ENCODE measurements at regions not wholly inside any gene's neighbourhood (a gene's known extent, or its start where the extent isn't known, plus 50 kb on each side); places are given as distances from the start of the nearest gene placed in this dataset.
"Not testable (repeated sequence)": the region's sequence is repeated elsewhere in the genome, so short reads cannot be mapped to it uniquely, and the experiment has no call there.

DNA sequence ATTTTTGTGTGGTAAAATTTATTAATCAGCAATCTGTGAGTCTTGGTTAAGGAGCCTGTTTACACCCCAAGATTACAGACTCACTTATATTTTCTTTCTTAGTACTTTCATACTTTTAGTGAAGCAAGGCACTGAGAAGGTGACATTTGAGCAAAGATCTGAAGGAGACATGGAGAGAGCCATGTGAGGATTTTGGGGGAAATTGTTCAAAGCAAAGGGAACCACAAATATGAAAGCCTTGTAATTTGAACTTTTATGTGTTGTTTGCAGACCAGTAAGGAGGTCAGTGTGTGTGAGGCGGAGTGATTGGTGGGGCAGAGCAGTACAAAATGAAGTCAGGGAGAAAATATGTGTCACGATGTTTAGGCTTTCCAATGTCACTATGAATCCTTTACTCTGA lies 140.7 kb upstream of the KLF12 start:
- Histone ChIP-seq H3K27me3 (ENCODE audit: control insufficient read depth, insufficient read depth, low read length) (no peaks in the 10 kb centered on the region), H3K36me3 (ENCODE audit: control insufficient read depth, insufficient read depth, low read length) (no peaks in the 10 kb centered on the region), H3K9me3 (ENCODE audit: control insufficient read depth, insufficient read depth, low read length) (no peaks in the 10 kb centered on the region), H3K27ac (ENCODE audit: low read length) (no peak overlapping the region), H3K4me3 (ENCODE audit: low read length) (no peak overlapping the region), H3K4me1 (ENCODE audit: control insufficient read depth, insufficient read depth, low read length) (no peaks in the 10 kb centered on the region)
- DNase-seq (ENCODE audit: low read depth, low spot score), result no peak
- whole genome bisulfite sequencing (ENCODE audit: insufficient coverage, insufficient read length), result no CpG with 5 or more reads among the region's 2 CpGs

DNA sequence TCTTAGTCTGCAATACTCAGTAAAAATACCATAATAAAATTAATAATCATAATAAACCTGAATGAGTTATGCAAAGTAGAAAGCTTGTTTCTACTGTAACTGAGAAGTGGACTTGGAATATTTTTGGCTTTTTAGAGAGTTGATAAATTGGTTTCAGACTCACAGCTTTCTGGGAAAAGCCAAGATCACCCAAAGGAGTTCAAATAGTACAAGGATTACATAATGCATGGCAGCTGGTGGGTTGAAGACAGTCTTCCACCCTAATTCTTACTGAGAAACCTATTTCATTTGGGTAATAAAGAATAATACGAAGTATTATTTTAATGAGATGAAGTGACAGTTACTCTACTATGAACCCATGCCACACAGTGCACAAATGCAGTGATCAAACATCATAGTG lies 139.4 kb upstream of the KLF12 start:
- no peaks in the 10 kb centered on the region for H3K27me3 ChIP-seq (ENCODE audit: control insufficient read depth, insufficient read depth, low read length)
- no peak for DNase-seq (ENCODE audit: low read depth, low spot score)
- no peak overlapping the region for H3K27ac ChIP-seq (ENCODE audit: low read length)
- WGBS (ENCODE audit: insufficient coverage, insufficient read length), result no CpG with 5 or more reads among the region's 1 CpG
- H3K4me3 ChIP-seq (ENCODE audit: low read length), result no peak overlapping the region
- no peaks in the 10 kb centered on the region for H3K36me3 ChIP-seq (ENCODE audit: control insufficient read depth, insufficient read depth, low read length)
- H3K9me3 ChIP-seq (ENCODE audit: control insufficient read depth, insufficient read depth, low read length), result no peaks in the 10 kb centered on the region
- no peaks in the 10 kb centered on the region for H3K4me1 ChIP-seq (ENCODE audit: control insufficient read depth, insufficient read depth, low read length)

DNA sequence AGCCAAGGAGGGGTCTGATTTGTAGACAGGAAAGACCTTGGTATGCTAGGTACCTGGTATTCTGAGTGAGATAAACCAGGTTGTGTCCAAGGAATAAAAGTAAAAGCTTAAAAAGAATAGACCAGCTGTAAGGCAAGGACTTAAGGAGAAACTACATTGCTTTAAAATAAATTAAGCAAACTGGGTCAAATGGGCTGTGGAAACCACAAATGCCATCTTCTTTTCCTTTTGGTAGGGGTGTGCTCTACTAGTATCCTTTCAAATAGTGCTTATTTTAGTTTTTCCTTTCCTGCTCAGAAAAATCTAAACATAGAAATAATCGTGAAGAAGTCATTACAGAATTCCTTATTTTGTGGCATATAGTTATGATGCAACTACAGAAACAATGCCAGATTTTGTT lies 138.6 kb upstream of the KLF12 start:
- H3K4me1 ChIP-seq (ENCODE audit: control insufficient read depth, insufficient read depth, low read length), result no peaks in the 10 kb centered on the region
- no peak overlapping the region for H3K4me3 ChIP-seq (ENCODE audit: low read length)
- no peak overlapping the region for H3K27ac ChIP-seq (ENCODE audit: low read length)
- H3K27me3 ChIP-seq (ENCODE audit: control insufficient read depth, insufficient read depth, low read length), result no peaks in the 10 kb centered on the region
- H3K36me3 ChIP-seq (ENCODE audit: control insufficient read depth, insufficient read depth, low read length), result no peaks in the 10 kb centered on the region
- no CpG with 5 or more reads among the region's 1 CpG for WGBS (ENCODE audit: insufficient coverage, insufficient read length)
- no peaks in the 10 kb centered on the region for H3K9me3 ChIP-seq (ENCODE audit: control insufficient read depth, insufficient read depth, low read length)
- DNase-seq (ENCODE audit: low read depth, low spot score), result no peak

DNA sequence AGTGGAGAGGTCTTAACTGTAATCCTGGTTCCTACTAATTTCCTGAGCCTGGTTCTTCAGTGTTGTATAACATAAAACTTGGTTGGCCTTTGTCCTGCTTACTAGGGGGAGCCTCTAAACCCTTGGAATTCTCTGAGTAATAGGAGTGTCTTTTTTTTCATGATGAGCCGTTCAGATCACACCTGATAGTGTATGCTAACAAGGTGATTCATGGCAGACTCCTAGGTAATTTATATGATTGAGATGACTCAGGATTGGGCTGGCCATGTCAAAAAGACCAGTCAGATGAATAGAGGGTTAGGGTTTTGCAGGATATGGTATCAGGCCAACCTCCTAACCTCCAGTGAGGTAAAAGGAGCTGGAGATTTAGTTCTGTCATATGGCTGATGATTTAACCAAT lies 135.8 kb upstream of the KLF12 start:
- no CpG with 5 or more reads among the region's 1 CpG for WGBS (ENCODE audit: insufficient coverage, insufficient read length)
- Histone ChIP-seq H3K27ac (ENCODE audit: low read length) (no peak overlapping the region), H3K36me3 (ENCODE audit: control insufficient read depth, insufficient read depth, low read length) (no peaks in the 10 kb centered on the region), H3K4me3 (ENCODE audit: low read length) (no peak overlapping the region), H3K27me3 (ENCODE audit: control insufficient read depth, insufficient read depth, low read length) (no peaks in the 10 kb centered on the region), H3K9me3 (ENCODE audit: control insufficient read depth, insufficient read depth, low read length) (no peaks in the 10 kb centered on the region), H3K4me1 (ENCODE audit: control insufficient read depth, insufficient read depth, low read length) (no peaks in the 10 kb centered on the region)
- DNase-seq (ENCODE audit: low read depth, low spot score), result no peak

DNA sequence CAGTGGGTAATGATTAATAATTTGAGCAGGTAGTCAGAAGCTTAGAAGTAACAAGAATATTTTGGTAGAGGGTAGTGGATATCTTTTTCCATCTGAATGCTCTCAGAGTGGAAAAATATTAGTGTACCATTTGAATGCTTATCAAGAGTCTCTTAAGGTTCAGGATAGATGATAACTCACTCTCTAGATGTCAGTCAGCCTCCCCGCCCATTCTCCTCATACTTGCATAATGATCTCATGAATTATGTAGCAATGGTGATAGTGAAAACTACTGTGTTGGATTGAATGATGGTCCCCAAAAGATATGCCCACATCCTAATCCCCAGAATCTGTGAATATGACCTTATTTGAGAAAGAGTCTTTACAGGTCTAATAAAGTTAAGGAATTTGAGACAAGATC lies 132.7 kb upstream of the KLF12 start:
- H3K9me3 ChIP-seq (ENCODE audit: control insufficient read depth, insufficient read depth, low read length), result no peaks in the 10 kb centered on the region
- no peaks in the 10 kb centered on the region for H3K36me3 ChIP-seq (ENCODE audit: control insufficient read depth, insufficient read depth, low read length)
- H3K4me3 ChIP-seq (ENCODE audit: low read length), result no peak overlapping the region
- no peak overlapping the region for H3K27ac ChIP-seq (ENCODE audit: low read length)
- H3K27me3 ChIP-seq (ENCODE audit: control insufficient read depth, insufficient read depth, low read length), result no peaks in the 10 kb centered on the region
- no peaks in the 10 kb centered on the region for H3K4me1 ChIP-seq (ENCODE audit: control insufficient read depth, insufficient read depth, low read length)
- WGBS (ENCODE audit: insufficient coverage, insufficient read length), result no CpG with 5 or more reads among the region's 1 CpG
- no peak for DNase-seq (ENCODE audit: low read depth, low spot score)

DNA sequence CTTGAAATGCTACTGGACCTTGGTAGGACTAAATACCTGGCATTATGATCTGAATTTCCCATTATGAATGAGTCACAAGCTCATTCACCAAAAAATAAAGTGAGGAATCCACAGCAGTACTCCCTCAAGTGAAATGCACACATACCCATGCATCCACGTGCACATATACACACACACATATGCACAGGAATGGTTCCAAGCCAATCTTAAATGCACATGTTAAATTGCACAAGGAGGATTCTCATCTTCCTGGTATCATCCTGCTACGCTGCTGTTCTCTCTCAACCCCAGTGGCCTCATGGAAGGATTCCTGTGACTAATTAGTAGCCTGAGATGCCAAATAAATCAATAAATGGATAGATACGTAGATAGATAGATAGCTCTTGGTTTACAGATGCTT lies 132.1 kb upstream of the KLF12 start:
- DNase-seq (ENCODE audit: low read depth, low spot score), result no peak
- H3K4me1 ChIP-seq (ENCODE audit: control insufficient read depth, insufficient read depth, low read length), result no peaks in the 10 kb centered on the region
- no peak overlapping the region for H3K4me3 ChIP-seq (ENCODE audit: low read length)
- no peaks in the 10 kb centered on the region for H3K27me3 ChIP-seq (ENCODE audit: control insufficient read depth, insufficient read depth, low read length)
- WGBS (ENCODE audit: insufficient coverage, insufficient read length), result no CpG with 5 or more reads among the region's 3 CpGs
- H3K9me3 ChIP-seq (ENCODE audit: control insufficient read depth, insufficient read depth, low read length), result no peaks in the 10 kb centered on the region
- no peak overlapping the region for H3K27ac ChIP-seq (ENCODE audit: low read length)
- H3K36me3 ChIP-seq (ENCODE audit: control insufficient read depth, insufficient read depth, low read length), result no peaks in the 10 kb centered on the region

DNA sequence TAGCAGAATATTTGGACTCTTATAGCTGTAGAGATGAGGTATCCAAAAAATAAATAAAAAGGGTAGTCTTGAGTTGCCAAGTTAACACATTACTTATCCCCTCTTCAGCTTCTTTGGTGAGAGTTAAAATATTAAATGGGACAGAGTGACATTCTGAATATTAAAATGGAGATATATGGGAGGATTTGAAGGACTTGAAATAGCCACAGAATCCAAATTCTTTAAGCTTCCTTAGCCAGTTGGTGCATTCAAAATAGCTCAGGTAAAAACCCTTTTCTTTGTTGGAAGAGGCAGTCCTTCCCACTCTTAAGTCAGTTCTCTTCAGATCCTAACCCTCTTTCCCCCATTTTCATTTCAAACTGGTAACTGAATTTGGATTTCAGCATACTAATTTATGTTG lies 130.1 kb upstream of the KLF12 start:
- H3K27me3 ChIP-seq (ENCODE audit: control insufficient read depth, insufficient read depth, low read length), result no peaks in the 10 kb centered on the region

DNA sequence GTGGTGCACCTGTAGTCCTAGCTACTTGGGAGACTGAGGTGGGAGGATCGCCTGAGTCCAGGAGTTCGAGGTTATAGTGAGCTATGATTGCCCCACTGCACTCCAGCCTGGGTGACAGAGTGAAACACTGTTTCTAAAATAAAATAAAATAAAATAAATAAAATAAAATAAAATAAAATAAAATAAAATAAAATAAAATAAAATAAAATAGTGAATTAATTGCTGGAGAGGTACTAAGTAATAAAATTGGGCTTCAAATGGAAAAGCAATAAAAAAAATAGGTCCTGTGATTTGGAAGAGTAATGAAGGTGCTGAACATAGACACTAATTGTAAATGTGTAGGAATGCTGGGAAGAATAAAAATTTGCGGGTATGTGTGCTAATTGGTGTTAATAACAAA lies 126.2 kb upstream of the KLF12 start:
- H3K4me3 ChIP-seq (ENCODE audit: low read length); H3K36me3 ChIP-seq (ENCODE audit: control insufficient read depth, insufficient read depth, low read length); H3K4me1 ChIP-seq (ENCODE audit: control insufficient read depth, insufficient read depth, low read length); H3K27ac ChIP-seq (ENCODE audit: low read length); H3K9me3 ChIP-seq (ENCODE audit: control insufficient read depth, insufficient read depth, low read length); DNase-seq (ENCODE audit: low read depth, low spot score); H3K27me3 ChIP-seq (ENCODE audit: control insufficient read depth, insufficient read depth, low read length): not testable (repeated sequence)
- 100% methylated on average over 1 of the region's 3 CpGs for WGBS (ENCODE audit: insufficient coverage, insufficient read length)

More for the DNA sequence above, 130.1 kb upstream of the KLF12 start:
- Histone ChIP-seq H3K4me1 (ENCODE audit: control insufficient read depth, insufficient read depth, low read length) (no peaks in the 10 kb centered on the region), H3K36me3 (ENCODE audit: control insufficient read depth, insufficient read depth, low read length) (no peaks in the 10 kb centered on the region), H3K4me3 (ENCODE audit: low read length) (no peak overlapping the region), H3K9me3 (ENCODE audit: control insufficient read depth, insufficient read depth, low read length) (no peaks in the 10 kb centered on the region), H3K27ac (ENCODE audit: low read length) (no peak overlapping the region)
- DNase-seq (ENCODE audit: low read depth, low spot score), result no peak

DNA sequence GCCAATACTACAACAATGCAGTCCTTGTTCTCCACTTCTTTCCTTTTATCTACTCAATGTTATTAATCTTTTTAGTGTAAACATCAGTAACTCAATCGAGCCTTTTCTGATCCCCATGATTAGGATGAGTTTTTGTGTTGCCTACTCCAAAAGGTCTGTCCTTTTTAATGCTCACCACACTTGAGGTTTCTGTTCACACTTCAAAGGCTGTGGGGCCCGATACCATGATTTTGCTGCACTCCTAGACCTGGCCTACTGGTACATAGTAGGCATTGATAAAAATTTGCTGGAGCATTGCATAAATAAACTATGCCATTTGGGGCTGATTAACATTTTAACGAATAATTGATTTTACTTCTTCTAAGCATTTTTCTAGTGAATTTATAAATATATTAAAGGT lies 125.4 kb upstream of the KLF12 start:
- no peak overlapping the region for H3K4me3 ChIP-seq (ENCODE audit: low read length)
- no peak for DNase-seq (ENCODE audit: low read depth, low spot score)

DNA sequence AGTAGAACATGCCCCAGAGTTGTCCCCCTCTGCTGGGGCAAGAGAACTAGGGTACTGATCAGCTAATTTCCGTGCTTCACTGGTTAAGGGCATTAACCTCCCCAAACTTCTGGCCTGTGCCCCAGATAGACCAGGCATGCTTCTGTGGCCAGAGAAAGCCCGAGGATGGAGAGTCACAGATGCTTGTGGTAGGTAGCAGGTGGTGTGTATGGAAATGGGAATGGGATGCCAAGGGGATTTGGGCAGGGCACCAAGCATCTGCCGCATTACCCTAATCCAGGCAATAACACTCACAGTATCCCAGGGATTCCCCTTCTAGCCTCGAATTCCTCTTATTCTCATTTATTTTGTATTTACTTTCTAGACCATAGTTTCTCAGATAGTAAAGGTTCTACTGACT lies 124.8 kb upstream of the KLF12 start:
- no peaks in the 10 kb centered on the region for H3K36me3 ChIP-seq (ENCODE audit: control insufficient read depth, insufficient read depth, low read length)
- H3K4me1 ChIP-seq (ENCODE audit: control insufficient read depth, insufficient read depth, low read length), result peaks cover 2% of the 10 kb centered on the region; the same call in 1 of the 2 replicates
- no CpG with 5 or more reads among the region's 4 CpGs for WGBS (ENCODE audit: insufficient coverage, insufficient read length)
- DNase-seq (ENCODE audit: low read depth, low spot score), result no peak
- H3K27me3 ChIP-seq (ENCODE audit: control insufficient read depth, insufficient read depth, low read length), result no peaks in the 10 kb centered on the region
- no peak overlapping the region for H3K27ac ChIP-seq (ENCODE audit: low read length)
- H3K4me3 ChIP-seq (ENCODE audit: low read length), result no peak overlapping the region
- H3K9me3 ChIP-seq (ENCODE audit: control insufficient read depth, insufficient read depth, low read length), result no peaks in the 10 kb centered on the region

More for the DNA sequence above, 125.4 kb upstream of the KLF12 start:
- no CpG with 5 or more reads among the region's 3 CpGs for WGBS (ENCODE audit: insufficient coverage, insufficient read length)
- Histone ChIP-seq H3K36me3 (ENCODE audit: control insufficient read depth, insufficient read depth, low read length) (no peaks in the 10 kb centered on the region), H3K27ac (ENCODE audit: low read length) (no peak overlapping the region), H3K4me1 (ENCODE audit: control insufficient read depth, insufficient read depth, low read length) (peaks cover 2% of the 10 kb centered on the region; the same call in 1 of the 2 replicates), H3K27me3 (ENCODE audit: control insufficient read depth, insufficient read depth, low read length) (no peaks in the 10 kb centered on the region), H3K9me3 (ENCODE audit: control insufficient read depth, insufficient read depth, low read length) (no peaks in the 10 kb centered on the region)

DNA sequence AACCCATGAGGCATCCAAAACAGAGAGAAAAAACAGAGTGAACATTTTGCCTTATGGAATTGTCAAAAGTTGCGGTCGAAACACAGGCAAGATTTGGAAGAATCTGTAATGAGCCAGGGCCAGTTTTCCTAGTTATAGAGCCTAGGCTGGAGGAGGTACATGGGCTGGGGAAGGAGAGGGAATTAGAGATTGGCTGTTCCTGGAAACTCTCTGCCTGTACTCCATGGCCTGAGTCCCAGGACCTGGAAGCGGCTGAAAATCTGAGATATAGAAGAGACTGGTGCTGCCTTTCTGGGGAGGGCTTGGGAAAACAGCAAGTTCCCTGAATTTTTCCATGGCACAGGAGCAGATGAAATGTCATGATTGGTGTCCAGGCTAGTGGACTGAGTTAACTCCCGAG lies 122.8 kb upstream of the KLF12 start:
- H3K27ac ChIP-seq (ENCODE audit: low read length), result no peak overlapping the region
- H3K27me3 ChIP-seq (ENCODE audit: control insufficient read depth, insufficient read depth, low read length), result no peaks in the 10 kb centered on the region
- no CpG with 5 or more reads among the region's 4 CpGs for WGBS (ENCODE audit: insufficient coverage, insufficient read length)
- H3K4me3 ChIP-seq (ENCODE audit: low read length), result no peak overlapping the region
- DNase-seq (ENCODE audit: low read depth, low spot score), result no peak
- peaks cover 2% of the 10 kb centered on the region; the same call in 1 of the 2 replicates for H3K4me1 ChIP-seq (ENCODE audit: control insufficient read depth, insufficient read depth, low read length)
- H3K36me3 ChIP-seq (ENCODE audit: control insufficient read depth, insufficient read depth, low read length), result no peaks in the 10 kb centered on the region
- H3K9me3 ChIP-seq (ENCODE audit: control insufficient read depth, insufficient read depth, low read length), result no peaks in the 10 kb centered on the region

Measured in iPS DF 6.9 (cell line).